ENCODE measurements at regions not wholly inside any gene's neighbourhood (a gene's known extent, or its start where the extent isn't known, plus 50 kb on each side); places are given as distances from the start of the nearest gene placed in this dataset.
A peak's percentile ranks its signal among the peaks of the same experiment; 100 is the strongest.

DNA sequence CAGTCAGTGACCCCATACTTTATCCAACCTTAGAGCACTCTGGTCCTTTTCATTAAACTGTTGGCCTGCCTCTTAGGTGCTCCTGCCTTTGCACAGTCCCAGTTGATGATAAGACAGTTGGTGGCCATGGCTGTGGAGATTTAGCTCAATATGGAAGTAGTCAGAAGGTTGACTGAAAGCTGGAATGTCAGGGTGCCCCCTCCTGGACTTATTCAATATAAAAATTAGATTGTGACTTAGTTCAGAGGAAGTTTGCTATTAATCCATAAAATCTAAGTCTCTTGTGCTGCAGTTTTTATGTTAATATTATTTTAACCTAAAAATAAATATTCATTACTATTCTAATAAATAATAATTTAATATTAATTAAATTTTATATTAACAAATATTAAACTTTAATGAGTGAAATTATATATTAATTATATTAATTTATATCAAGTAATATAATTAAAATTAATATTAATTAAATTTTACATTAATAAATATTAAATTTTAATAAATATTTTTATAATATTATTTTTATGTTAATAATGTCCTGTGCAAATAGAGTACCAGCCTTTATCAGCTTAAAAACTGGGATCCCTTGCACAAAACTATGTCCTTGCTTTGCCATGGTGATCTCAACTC, 77.7 kb upstream of the ADAMTSL1 start:
- no peak overlapping the region for H3K4me2 ChIP-seq (ENCODE audit: insufficient read depth, insufficient read length, low read length)
- no peak overlapping the region for H3K27ac ChIP-seq (ENCODE audit: insufficient read length, low read depth, low read length)
- H3K18ac ChIP-seq (ENCODE audit: insufficient read length, low read depth, low read length), result no peak overlapping the region
- no peak overlapping the region for H4K5ac ChIP-seq (ENCODE audit: insufficient read length, low read depth, low read length)
- Mint-ChIP-seq H3K4me3 (no peak overlapping the region), H3K27ac (no peak overlapping the region), H3K36me3 (ENCODE audit: insufficient read depth in 1 of 3, low read depth in 3 of 3) (no peaks in the 10 kb centered on the region), H3K4me1 (no peaks in the 10 kb centered on the region; a peak in 1 of 4 replicates), H3K27me3 (ENCODE audit: low read depth) (no peaks in the 10 kb centered on the region), H3K9me3 (no peaks in the 10 kb centered on the region)
- no peaks in the 10 kb centered on the region for H4K20me1 ChIP-seq (ENCODE audit: control insufficient read depth, insufficient read depth, insufficient read length)
- no peak overlapping the region for H2BK20ac ChIP-seq (ENCODE audit: low read depth, low read length, poor library complexity, severe bottlenecking)
- no peak overlapping the region for H4K91ac ChIP-seq (ENCODE audit: insufficient read length, low read depth, low read length)
- DNase-seq, result no peak
- no peak overlapping the region for H3K56ac ChIP-seq (ENCODE audit: insufficient read length, low read depth, low read length)
- H2AFZ ChIP-seq (ENCODE audit: low read length), result no peak overlapping the region
- no peak overlapping the region for H2BK120ac ChIP-seq (ENCODE audit: low read depth, low read length, poor library complexity, severe bottlenecking)
- TF ChIP-seq, protein P1, sequence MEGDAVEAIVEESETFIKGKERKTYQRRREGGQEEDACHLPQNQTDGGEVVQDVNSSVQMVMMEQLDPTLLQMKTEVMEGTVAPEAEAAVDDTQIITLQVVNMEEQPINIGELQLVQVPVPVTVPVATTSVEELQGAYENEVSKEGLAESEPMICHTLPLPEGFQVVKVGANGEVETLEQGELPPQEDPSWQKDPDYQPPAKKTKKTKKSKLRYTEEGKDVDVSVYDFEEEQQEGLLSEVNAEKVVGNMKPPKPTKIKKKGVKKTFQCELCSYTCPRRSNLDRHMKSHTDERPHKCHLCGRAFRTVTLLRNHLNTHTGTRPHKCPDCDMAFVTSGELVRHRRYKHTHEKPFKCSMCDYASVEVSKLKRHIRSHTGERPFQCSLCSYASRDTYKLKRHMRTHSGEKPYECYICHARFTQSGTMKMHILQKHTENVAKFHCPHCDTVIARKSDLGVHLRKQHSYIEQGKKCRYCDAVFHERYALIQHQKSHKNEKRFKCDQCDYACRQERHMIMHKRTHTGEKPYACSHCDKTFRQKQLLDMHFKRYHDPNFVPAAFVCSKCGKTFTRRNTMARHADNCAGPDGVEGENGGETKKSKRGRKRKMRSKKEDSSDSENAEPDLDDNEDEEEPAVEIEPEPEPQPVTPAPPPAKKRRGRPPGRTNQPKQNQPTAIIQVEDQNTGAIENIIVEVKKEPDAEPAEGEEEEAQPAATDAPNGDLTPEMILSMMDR (conservative IDR thresholded peaks at IDR 0.05), result peak; percentile 58; the same call in 2 of the 3 replicates
- no peak overlapping the region for H4K8ac ChIP-seq (replicated peaks; ENCODE audit: insufficient read length, low read depth, low read length)
- H3K27me3 ChIP-seq (ENCODE audit: insufficient read depth, low read length), result no peaks in the 10 kb centered on the region
- H2BK5ac ChIP-seq (ENCODE audit: insufficient read length, low read length), result no peak overlapping the region
- H3K79me1 ChIP-seq (ENCODE audit: insufficient read depth, low read depth, low read length, poor library complexity, severe bottlenecking), result no peaks in the 10 kb centered on the region
- no peaks in the 10 kb centered on the region for H3K9me3 ChIP-seq (ENCODE audit: control insufficient read depth, low read depth, low read length)
- H3K4ac ChIP-seq (ENCODE audit: low read depth, low read length), result no peak overlapping the region
- H3K4me1 ChIP-seq (ENCODE audit: insufficient read depth, low read length), result no peaks in the 10 kb centered on the region
- no peak overlapping the region for H3T11ph ChIP-seq (ENCODE audit: low read length)
- no peak overlapping the region for H3K9ac ChIP-seq (ENCODE audit: extremely low read depth, insufficient read length, low read length)
- no peaks in the 10 kb centered on the region for H3K23me2 ChIP-seq (ENCODE audit: insufficient read length, low read depth, low read length, poor library complexity, severe bottlenecking)
- no peak overlapping the region for H3K14ac ChIP-seq (ENCODE audit: insufficient read depth, low read length)
- no peak overlapping the region for H2BK12ac ChIP-seq (ENCODE audit: insufficient read length, low read depth, low read length)
- no peak overlapping the region for H2AK5ac ChIP-seq (ENCODE audit: insufficient read length, low read length)
- H3K79me2 ChIP-seq (ENCODE audit: insufficient read depth, low read length), result no peaks in the 10 kb centered on the region
- no peak overlapping the region for H2BK15ac ChIP-seq (ENCODE audit: low read depth, low read length)
- H3K23ac ChIP-seq (ENCODE audit: insufficient read length, low read depth, low read length), result no peak overlapping the region
